Inflammatory macrophage treated with lipopolysaccharide for 4 hours (primary cell): ENCODE measurements at regions not wholly inside any gene's neighbourhood (a gene's known extent, or its start where the extent isn't known, plus 50 kb on each side); places are given as distances from the start of the nearest gene placed in this dataset.
"Not testable (repeated sequence)": the region's sequence is repeated elsewhere in the genome, so short reads cannot be mapped to it uniquely, and the experiment has no call there.

ENCODE experiments used
- DNase-seq: peaks from one replicate; pipeline ENCODE4 v3.0.0-alpha.2; 2020

- DNase-seq, result no peak
Measured at GRCh38 chr21:22804151-22804550, 1805.9 kb downstream of the NCAM2 start.

DNA sequence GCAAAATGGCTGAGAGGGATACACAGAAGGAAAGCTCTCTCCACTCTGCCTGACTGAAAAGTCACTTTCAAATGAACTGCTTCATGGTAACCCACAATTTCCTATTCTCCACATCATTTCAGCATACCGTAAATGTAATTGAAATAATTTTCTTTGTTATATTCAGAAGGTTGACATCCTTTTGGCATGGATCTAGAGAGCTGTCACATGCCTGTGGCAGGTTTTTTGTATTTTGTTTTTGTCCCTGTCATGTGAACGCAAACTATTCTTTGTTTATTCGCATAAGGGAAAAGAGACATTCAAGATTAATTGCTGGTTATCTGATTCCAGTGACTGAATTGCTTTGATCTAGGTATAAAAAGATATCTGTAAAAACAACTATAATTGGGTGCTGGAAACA is 1808.1 kb downstream of the NCAM2 start:
- no peak for DNase-seq

DNA sequence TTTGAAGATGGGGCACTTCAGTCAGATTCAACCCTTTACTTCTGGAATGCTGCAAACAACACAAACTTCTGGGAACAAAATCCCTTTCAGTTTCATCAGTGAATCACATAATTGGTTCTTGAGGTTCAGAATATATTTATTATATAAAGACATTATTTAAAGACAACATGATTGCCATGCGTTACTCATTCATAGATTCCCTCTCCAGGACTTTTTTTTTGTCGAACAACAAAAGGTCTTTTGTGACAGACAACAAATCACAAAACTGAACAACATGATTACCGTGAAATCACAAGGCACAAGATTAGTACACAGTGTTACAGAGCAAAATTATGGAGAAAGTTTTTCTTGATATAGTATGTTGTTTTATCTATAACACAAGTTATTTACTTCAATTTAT is 1815.0 kb downstream of the NCAM2 start:
- no peak for DNase-seq

GRCh38 chr21:22818681-22819485 is 1820.7 kb downstream of the NCAM2 start:
- DNase-seq, result not testable (repeated sequence)

DNA sequence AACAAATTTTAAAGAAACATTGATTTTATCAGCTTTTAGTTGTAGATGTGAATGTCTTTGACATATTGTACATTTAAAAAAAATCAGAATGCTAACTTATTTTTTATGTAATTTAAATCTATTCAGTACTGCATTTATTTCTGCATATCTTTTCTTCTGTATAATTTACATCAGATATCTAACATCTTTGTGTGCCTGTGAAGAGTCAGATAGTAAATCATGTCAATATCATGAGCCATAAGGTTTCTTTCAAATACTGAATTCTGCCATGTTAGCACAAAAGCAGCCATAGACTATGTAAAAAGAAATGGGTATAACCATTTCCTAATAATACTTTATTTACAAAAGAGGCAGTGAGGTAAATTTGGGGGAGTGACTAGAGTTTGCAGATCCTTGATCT is 1829.2 kb downstream of the NCAM2 start:
- no peak for DNase-seq

DNA sequence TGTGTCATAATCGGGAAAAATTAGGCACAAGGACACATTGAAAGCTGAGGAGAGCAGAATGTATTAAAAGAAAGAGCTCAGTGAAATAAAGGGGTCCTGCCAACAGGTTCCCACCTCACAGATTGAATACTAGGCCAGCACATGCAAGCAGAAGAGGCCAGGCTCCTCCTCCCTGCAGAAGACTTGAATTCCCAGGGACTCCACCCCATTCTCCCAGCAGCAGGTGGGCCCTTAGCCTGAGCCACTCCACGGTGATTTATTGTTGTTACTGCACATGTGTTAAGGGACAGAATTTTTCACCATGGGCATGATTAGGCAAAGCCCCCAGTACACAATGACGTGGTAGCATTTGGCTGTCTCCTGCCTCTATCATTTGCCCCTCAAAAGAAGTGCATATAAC is 1844.7 kb downstream of the NCAM2 start:
- no peak for DNase-seq

- no peak for DNase-seq
Measured at GRCh38 chr21:22855581-22855980, 1857.4 kb downstream of the NCAM2 start.

DNA sequence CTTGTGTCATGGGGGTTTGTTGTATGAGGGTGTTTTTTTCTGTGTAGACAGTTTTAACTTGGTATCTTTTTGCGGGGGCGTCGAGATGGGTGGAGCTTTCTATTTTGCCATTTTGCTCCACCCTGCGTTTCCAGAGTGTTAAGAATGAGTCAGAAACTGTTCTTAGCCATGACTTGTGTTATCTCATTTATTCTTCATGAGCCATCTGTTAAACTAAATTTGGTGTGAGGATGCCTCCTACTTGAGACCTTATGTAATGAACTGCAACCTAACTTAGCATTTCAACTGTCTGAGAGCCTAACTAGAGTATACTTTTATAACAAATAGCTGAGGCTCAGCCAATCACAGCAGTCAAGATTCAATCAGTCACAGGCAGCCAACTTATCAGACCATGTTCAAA is 1873.5 kb downstream of the NCAM2 start:
- DNase-seq, result no peak

DNA sequence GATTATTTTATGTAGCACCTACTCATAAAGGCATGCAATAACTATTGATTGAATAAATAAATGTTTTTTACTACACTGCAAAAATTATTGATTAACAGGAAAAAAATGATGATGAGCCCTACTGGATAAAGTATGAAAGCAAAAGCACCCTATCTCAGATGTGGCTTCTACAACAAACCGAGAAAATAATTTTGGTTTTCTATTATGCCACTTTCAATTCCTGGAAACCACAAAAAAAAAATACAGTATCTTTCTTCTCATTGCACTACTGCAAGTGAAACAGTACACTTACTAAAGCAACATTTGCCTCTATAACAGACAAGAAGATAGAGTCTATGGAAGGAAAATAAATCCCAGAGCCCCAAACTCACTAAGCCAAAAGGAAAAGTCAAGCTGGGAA is 1882.4 kb downstream of the NCAM2 start:
- DNase-seq, result no peak

- DNase-seq, result no peak
Measured at GRCh38 chr21:22881131-22881530, 1882.9 kb downstream of the NCAM2 start.

GRCh38 chr21:22885079-22885478 is 1886.9 kb downstream of the NCAM2 start:
- DNase-seq, result no peak

DNA sequence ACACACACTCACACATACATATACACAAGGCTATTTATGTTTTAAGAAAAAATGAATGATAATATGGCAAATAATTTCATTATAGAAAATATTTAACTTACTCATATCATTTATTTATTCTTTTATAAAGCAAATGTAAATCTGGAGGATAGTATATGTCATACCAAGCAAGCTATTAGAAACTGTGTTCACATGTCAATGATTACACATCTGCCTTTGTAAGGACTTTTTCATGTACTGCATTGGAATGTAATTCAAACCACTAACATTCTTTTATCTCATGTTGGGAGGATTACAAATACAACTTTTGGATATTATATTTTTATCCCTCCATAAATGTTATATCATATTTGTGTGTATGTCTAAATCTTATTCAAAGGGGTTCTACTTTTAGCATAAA is 1887.4 kb downstream of the NCAM2 start:
- DNase-seq, result no peak

DNA sequence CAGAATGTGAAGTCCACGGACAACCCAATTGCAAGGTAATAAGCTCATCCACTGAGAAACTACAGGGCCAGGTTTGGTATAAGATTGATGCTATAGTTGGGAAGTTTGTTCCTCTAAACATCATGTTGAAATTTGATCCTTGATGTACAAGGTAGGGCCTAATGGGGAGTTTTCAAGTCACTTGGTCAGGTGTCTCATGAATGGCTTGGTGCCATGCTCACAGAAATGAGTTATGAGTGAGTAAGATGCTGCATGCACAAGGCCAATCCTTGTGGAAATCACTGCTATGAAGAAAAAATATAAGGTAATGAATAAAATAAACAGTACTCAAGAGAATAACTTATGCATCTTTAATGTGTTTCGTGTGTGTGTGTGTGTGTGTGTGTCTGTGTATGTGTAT is 1891.2 kb downstream of the NCAM2 start:
- no peak for DNase-seq

GRCh38 chr21:22890656-22891055 is 1892.4 kb downstream of the NCAM2 start:
- no peak for DNase-seq

DNA sequence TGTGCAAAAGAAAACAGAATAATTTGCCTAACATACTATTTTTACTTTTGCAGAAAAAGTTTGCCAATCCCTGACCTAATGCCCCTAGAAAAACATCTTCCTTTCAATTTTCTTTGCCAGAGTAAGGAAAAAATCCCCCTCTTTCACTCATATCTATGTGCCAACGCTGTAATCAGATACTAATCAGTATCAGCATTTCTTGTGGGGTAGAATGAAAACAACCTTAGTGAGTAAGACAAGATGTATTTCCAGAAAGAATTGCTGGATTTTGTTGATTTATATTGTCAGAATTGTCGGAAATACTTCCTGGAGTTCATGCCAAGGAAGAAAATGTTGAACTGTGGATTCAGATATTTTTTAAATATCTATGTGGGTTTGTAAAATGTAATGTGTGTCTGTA is 1893.8 kb downstream of the NCAM2 start:
- DNase-seq, result no peak

GRCh38 chr21:22892740-22893139 is 1894.5 kb downstream of the NCAM2 start:
- no peak for DNase-seq

DNA sequence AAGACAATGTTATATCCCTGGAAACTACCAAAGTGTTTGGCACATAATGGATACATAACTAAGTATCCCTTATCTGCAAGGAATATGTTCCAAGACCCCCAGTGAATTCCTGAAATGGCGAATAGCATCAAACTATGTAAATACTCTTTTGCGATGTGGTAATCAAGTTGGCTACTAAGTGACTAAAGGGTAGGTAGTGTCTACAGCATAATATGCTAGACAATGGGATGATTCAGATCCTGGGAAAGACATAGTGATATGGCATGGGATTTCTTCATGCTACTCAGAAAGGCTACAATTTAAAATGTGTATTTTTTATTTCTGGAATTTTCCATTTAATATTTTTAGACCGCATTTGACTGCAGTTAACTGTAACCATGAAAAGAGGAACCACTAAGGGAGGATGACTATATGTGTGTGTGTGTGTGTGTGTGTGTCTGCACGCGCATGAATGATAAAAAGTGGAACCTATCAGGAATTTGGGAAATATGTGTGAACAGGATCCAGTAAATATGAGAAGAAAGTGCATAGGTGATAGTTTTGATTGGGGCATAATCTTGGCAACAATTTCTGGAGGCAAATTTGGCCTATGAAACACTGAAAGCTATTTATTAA is 1899.9 kb downstream of the NCAM2 start:
- DNase-seq, result peak; percentile 5

DNA sequence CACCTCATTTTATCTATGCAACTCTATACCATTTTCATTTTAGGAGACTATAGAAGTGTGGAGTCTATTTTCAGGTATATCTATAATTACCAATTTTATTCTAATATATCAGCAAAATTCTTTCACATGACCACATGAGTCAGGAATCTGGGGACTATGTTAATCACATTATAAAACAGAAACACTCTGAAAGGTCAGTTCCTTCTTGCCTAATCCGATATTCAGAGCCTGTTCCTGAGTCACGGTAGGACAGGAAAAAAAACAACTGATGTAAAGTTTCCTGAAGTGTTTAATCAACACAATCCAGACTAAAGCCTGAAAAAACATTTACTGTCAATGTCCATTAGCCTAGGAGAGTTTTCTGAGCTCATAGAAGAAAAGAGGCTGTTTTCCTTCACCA is 1902.3 kb downstream of the NCAM2 start:
- DNase-seq, result peak; percentile 5

DNA sequence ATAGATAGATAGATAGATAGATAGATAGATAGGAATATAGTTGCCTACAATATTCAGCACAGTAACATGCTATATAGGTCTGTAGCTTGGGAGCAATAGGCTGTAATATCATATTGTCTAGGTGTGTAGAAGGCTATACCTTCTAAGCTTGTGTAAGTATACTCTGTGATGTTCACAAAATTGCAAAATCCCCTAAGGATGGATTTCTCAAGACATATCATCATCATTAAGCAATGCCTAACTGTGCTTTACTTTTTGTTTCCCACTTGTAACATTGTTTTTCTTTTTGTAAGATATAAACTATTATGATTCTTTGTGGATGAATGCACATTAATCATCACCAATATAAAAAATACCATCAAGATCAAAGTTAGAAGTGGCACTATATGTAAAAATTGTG is 1905.6 kb downstream of the NCAM2 start:
- no peak for DNase-seq

DNA sequence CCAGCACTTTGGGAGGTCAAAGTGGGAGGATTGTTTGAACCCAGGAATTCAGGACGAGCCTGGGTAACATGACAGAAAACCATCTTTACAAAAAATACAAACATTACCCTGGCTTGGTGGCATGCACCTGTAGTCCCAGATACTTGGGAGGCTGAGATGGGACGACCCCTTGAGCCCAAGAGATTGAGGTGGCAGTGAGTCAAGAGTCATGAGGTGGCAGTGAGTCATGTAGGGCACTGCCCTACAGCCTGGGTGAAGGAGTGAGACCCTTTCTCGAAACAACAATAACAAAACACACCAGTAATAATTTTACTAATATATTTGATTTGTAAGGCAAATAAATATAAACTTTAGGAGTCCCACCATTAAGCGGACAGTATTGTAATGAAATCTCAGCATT is 1906.2 kb downstream of the NCAM2 start:
- DNase-seq, result no peak

GRCh38 chr21:22925032-22925431 is 1926.8 kb downstream of the NCAM2 start:
- peak; percentile 0 for DNase-seq

- DNase-seq, result no peak
Measured at GRCh38 chr21:22927469-22927868, 1929.3 kb downstream of the NCAM2 start.

DNA sequence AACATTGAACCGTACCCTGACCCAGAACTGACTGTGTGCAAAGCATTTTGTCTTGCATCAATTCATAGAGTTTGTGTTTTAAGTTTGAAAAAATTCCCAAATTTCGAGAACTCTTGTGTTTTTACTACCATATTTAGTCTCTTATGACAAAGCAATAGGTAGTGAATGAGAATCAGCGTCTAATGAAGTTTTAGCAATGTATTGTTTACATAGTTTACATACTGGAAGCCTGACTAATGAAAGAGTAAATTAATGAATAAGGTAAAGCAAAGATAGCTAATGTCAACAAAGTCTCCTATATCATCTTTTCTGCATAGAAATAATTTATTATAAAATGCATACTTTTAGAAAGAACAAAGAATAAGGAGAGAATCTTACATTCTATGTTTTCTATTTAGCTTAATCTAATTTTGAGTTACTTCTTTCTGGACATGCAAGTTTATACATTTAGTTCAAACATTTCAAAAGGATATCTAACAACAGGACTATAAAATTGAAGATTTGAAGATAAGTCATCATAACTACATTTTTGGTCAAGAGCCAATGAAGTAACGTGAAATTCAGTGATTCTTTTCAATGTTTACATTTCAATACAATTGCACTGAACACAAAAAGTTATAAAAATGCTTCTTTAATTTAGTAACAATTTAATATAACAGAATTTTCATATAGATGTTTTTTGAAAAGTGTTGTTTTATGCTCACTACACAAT is 1943.7 kb downstream of the NCAM2 start:
- no peak for DNase-seq

DNA sequence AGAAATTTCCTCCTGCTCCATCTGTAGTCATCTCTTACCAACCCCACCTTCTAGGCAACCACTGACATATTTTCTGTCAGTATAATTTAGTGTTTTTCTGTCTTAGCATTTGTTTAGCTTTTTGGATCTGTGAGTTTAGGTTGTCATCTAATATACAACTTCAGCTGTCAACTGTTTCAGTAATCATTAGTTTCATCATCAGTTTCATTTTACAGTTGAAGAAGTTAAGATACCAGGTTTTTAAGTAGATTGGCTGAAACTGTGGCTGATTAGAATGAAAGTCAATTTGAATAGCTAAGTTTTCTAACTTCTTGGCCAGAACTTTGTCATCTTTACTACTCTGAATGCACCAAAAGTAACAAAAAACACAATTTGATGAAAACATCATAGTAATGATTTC is 1957.3 kb downstream of the NCAM2 start:
- DNase-seq, result no peak
